Esophagus muscularis mucosa (tissue), 4 donors: ENCODE measurements at regions not wholly inside any gene's neighbourhood (a gene's known extent, or its start where the extent isn't known, plus 50 kb on each side); places are given as distances from the start of the nearest gene placed in this dataset.

ENCODE experiments used
- CTCF ChIP-seq, 3 experiments: fragments of 200-600 bp in 2 of 3; fragments of 450-650 bp in 1 of 3; sonication (generic) in 2 of 3; IDR thresholded peaks; one replicate each; pipeline ENCODE4 v1.5.1; 2017 to 2019; ENCODE audit warnings: antibody characterized with exemption in 3 of 3, mild to moderate bottlenecking in 2 of 3, moderate library complexity in 1 of 3
- EP300 ChIP-seq: sonication (generic); formaldehyde crosslinking; IDR thresholded peaks from one replicate; pipeline ENCODE4 v1.6.1; 2017; ENCODE audit warnings: antibody characterized with exemption
- POLR2A ChIP-seq: fragments of 450-650 bp; IDR thresholded peaks from one replicate; pipeline ENCODE4 v1.6.1; 2017; ENCODE audit warnings: antibody characterized with exemption, moderate library complexity, mild to moderate bottlenecking, low read depth

DNA sequence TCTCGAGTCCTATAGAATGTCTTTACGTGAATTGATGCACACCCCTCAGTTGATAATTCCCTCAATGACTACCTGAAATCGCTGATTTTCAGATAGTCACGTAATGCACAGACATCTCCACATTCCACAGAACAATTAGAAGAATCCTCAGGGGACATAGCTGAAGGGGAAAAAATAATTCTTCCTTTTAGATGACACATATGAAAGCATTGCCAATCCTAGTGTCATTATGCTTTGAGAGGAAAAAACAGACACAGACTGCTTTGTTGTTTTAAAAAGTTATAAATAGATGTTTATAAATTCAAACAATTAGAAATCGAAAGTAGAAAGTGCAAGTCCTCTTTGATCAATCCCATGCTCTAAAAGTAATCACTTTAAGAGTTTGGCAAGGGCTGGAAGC is 100.6 kb upstream of the FN1 start:
- no peak for TF ChIP-seq CTCF (IDR thresholded peaks at IDR 0.05)
- no peak for TF ChIP-seq POLR2A
- TF ChIP-seq EP300 = no peak
